ENCODE measurements at regions not wholly inside any gene's neighbourhood (a gene's known extent, or its start where the extent isn't known, plus 50 kb on each side); places are given as distances from the start of the nearest gene placed in this dataset.

DNA sequence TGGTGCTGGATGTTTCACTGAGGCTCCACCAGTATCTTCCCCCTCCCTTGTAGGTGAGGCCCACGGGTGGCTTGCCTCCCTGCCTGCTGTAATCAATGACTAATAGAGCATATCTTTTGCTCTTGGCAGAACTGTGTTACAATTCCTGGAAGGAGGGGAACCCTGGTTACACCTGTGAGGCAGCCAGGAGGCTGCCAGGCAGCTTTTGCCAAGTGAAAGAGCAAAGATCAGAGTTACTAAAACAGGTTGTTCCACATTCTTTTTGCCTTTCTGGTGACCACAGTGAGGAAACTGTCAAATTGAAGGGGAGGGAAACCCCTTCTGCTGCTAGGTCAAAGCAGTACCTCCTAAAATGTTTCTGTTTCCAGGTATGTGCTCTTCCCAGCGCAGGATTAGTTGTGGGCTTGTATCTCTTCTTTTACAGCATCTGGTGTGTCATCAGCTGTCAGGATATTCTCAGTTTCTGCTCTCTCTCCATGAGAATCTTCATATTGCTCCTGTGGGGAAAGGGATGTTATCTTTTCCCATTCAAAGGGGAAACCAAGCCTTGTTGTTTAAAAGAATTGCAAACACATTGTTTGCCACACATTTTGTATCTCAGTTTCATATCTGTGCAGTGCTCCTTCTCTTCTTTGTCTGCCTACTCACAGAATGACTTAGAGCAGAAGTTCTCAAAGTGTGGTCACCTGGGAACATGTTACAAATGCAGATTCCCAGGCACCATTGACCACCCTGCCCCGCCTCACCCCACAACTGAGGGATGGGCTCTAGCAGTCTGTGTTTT is 137.4 kb upstream of the UMPS start (continued):
- no peak for TF ChIP-seq CEBPB (IDR thresholded peaks at IDR 0.05; ENCODE audit: low read depth, low read length)
